HG03457 (cell line): ENCODE measurements at regions not wholly inside any gene's neighbourhood (a gene's known extent, or its start where the extent isn't known, plus 50 kb on each side); places are given as distances from the start of the nearest gene placed in this dataset.

Experiments used
- ATAC-seq: cut with Tn5 transposase; IDR thresholded peaks from one replicate; pipeline ENCODE4 v1.9.1; 2021; ENCODE audit warnings: moderate number of reproducible peaks; ENCODE audit not compliant: unreplicated experiment

- no peak for ATAC-seq
Observed at GRCh38 chr9:80881940-80882339, 807.4 kb downstream of the TLE1 start.

- no peak for ATAC-seq
Observed at GRCh38 chr9:80881320-80881719, 808.0 kb downstream of the TLE1 start.

- ATAC-seq: no peak
Observed at GRCh38 chr9:80878556-80878955, 810.8 kb downstream of the TLE1 start.

GRCh38 chr9:80875947-80876346 lies 813.4 kb downstream of the TLE1 start:
- no peak for ATAC-seq

- ATAC-seq: no peak
Observed at GRCh38 chr9:80874276-80874675, 815.1 kb downstream of the TLE1 start.

GRCh38 chr9:80873861-80874260 lies 815.5 kb downstream of the TLE1 start:
- no peak for ATAC-seq

- ATAC-seq: no peak
Observed at GRCh38 chr9:80871596-80871995, 817.8 kb downstream of the TLE1 start.

- ATAC-seq: no peak
Observed at GRCh38 chr9:80867731-80868130, 821.6 kb downstream of the TLE1 start.

- no peak for ATAC-seq
Observed at GRCh38 chr9:80866576-80867227, 822.6 kb downstream of the TLE1 start.

- no peak for ATAC-seq
Observed at GRCh38 chr9:80866121-80866520, 823.2 kb downstream of the TLE1 start.

- ATAC-seq: no peak
Observed at GRCh38 chr9:80843028-80843427, 846.3 kb downstream of the TLE1 start.

- no peak for ATAC-seq
Observed at GRCh38 chr9:80842389-80842788, 847.0 kb downstream of the TLE1 start.

GRCh38 chr9:80841888-80842287 lies 847.5 kb downstream of the TLE1 start:
- ATAC-seq: no peak

- no peak for ATAC-seq
Observed at GRCh38 chr9:80839821-80840675, 849.3 kb downstream of the TLE1 start.

GRCh38 chr9:80836013-80836412 lies 853.3 kb downstream of the TLE1 start:
- ATAC-seq: no peak

- ATAC-seq: no peak
Observed at GRCh38 chr9:80831751-80832150, 857.6 kb downstream of the TLE1 start.

GRCh38 chr9:80811656-80812055 lies 877.7 kb downstream of the TLE1 start:
- no peak for ATAC-seq

GRCh38 chr9:80811003-80811402 lies 878.3 kb downstream of the TLE1 start:
- ATAC-seq: no peak

GRCh38 chr9:80806671-80807070 lies 882.7 kb downstream of the TLE1 start:
- no peak for ATAC-seq

GRCh38 chr9:80804873-80805272 lies 884.5 kb downstream of the TLE1 start:
- no peak for ATAC-seq

- no peak for ATAC-seq
Observed at GRCh38 chr9:80797831-80798688, 891.3 kb downstream of the TLE1 start.
